Glutamatergic neuron (in vitro differentiated cells): ENCODE measurements at regions not wholly inside any gene's neighbourhood (a gene's known extent, or its start where the extent isn't known, plus 50 kb on each side); places are given as distances from the start of the nearest gene placed in this dataset.
A peak's percentile ranks its signal among the peaks of the same experiment; 100 is the strongest.

Source experiments
- DNase-seq: peaks from one replicate; pipeline ENCODE4 v3.0.0; 2022
- H3K27ac Mint-ChIP-seq: one replicate; pipeline ENCODE4 v1.8.0; 2020; ENCODE audit warnings: mild to moderate bottlenecking, mixed read lengths, inconsistent platforms; ENCODE audit not compliant: unreplicated experiment
- H3K27me3 Mint-ChIP-seq: one replicate; pipeline ENCODE4 v1.8.0; 2020; ENCODE audit warnings: mild to moderate bottlenecking, moderate library complexity, mixed read lengths, inconsistent platforms; ENCODE audit not compliant: unreplicated experiment
- H3K36me3 Mint-ChIP-seq: one replicate; pipeline ENCODE4 v1.8.0; 2020; ENCODE audit warnings: mild to moderate bottlenecking, mixed read lengths, inconsistent platforms; ENCODE audit not compliant: unreplicated experiment
- H3K4me1 Mint-ChIP-seq: one replicate; pipeline ENCODE4 v1.8.0; 2020; ENCODE audit warnings: mild to moderate bottlenecking, low read depth, mixed read lengths, inconsistent platforms; ENCODE audit not compliant: unreplicated experiment
- H3K4me3 Mint-ChIP-seq: one replicate; pipeline ENCODE4 v1.8.0; 2020; ENCODE audit warnings: mild to moderate bottlenecking, mixed read lengths, inconsistent platforms; ENCODE audit not compliant: unreplicated experiment
- H3K9me3 Mint-ChIP-seq: one replicate; pipeline ENCODE4 v1.8.0; 2020; ENCODE audit warnings: mild to moderate bottlenecking, moderate library complexity, mixed read lengths, inconsistent platforms; ENCODE audit not compliant: unreplicated experiment
- TF ChIP-seq, protein P1 (sequence below): fragments of 200-600 bp; sonication (generic); IDR thresholded peaks from one replicate; pipeline ENCODE4 v1.5.0; 2021; ENCODE audit not compliant: partially characterized antibody, unreplicated experiment

GRCh38 chr20:16220826-16221225, 352.4 kb downstream of the KIF16B start:
- Mint-ChIP-seq H3K27ac (no peak overlapping the region), H3K9me3 (peaks cover 2% of the 10 kb centered on the region)
- TF ChIP-seq, protein P1, sequence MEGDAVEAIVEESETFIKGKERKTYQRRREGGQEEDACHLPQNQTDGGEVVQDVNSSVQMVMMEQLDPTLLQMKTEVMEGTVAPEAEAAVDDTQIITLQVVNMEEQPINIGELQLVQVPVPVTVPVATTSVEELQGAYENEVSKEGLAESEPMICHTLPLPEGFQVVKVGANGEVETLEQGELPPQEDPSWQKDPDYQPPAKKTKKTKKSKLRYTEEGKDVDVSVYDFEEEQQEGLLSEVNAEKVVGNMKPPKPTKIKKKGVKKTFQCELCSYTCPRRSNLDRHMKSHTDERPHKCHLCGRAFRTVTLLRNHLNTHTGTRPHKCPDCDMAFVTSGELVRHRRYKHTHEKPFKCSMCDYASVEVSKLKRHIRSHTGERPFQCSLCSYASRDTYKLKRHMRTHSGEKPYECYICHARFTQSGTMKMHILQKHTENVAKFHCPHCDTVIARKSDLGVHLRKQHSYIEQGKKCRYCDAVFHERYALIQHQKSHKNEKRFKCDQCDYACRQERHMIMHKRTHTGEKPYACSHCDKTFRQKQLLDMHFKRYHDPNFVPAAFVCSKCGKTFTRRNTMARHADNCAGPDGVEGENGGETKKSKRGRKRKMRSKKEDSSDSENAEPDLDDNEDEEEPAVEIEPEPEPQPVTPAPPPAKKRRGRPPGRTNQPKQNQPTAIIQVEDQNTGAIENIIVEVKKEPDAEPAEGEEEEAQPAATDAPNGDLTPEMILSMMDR, result no peak

DNA sequence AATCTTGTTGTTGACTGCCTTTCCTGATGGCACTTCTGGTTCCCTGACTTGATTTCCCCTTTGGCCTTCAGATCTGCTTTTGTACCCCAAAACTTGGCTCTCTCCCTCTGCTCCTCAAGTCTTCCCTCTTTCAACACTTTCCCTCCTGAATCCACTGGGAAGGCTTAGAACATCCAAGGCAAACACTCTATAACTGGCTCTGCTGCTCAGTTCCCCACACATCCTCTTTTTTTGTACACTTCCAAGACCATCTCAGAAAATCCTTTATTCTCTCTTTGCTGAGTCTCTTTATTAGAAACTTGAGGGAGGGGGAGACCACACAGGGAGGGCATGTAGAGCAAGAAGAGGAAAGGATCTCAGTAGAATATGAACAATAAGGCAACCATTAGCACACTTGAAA, 354.1 kb downstream of the KIF16B start:
- DNase-seq, result no peak
- Mint-ChIP-seq H3K27ac (no peak overlapping the region), H3K36me3 (no peaks in the 10 kb centered on the region), H3K27me3 (no peaks in the 10 kb centered on the region), H3K9me3 (peaks cover 2% of the 10 kb centered on the region), H3K4me3 (no peak overlapping the region), H3K4me1 (peaks cover 11% of the 10 kb centered on the region)
- TF ChIP-seq, protein P1, result no peak

More at GRCh38 chr20:16220826-16221225, 352.4 kb downstream of the KIF16B start:
- Mint-ChIP-seq H3K27me3 (no peaks in the 10 kb centered on the region), H3K4me1 (peaks cover 9% of the 10 kb centered on the region), H3K4me3 (no peak overlapping the region), H3K36me3 (no peaks in the 10 kb centered on the region)
- DNase-seq, result no peak

DNA sequence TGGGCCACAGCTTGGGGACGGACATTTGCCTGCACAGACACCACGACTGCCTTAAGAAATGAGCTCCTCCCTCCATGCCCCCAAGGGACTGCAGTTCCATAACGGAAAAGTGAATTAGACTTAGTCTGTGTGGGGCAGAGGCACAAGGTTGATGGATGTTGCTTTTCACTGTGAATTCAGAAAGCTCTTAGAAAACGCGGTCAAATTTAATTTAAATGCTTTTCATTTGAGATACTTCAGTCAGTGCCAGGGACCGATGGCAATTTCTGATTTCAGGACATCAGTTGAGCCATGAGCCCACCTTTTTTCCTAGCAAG, 356.4 kb downstream of the KIF16B start:
- peak; percentile 43 for DNase-seq
- TF ChIP-seq, protein P1, result no peak
- Mint-ChIP-seq H3K27ac (peak overlapping the region; percentile 68), H3K27me3 (no peaks in the 10 kb centered on the region), H3K4me1 (peaks cover 11% of the 10 kb centered on the region), H3K9me3 (peaks cover 2% of the 10 kb centered on the region), H3K4me3 (no peak overlapping the region), H3K36me3 (no peaks in the 10 kb centered on the region)

DNA sequence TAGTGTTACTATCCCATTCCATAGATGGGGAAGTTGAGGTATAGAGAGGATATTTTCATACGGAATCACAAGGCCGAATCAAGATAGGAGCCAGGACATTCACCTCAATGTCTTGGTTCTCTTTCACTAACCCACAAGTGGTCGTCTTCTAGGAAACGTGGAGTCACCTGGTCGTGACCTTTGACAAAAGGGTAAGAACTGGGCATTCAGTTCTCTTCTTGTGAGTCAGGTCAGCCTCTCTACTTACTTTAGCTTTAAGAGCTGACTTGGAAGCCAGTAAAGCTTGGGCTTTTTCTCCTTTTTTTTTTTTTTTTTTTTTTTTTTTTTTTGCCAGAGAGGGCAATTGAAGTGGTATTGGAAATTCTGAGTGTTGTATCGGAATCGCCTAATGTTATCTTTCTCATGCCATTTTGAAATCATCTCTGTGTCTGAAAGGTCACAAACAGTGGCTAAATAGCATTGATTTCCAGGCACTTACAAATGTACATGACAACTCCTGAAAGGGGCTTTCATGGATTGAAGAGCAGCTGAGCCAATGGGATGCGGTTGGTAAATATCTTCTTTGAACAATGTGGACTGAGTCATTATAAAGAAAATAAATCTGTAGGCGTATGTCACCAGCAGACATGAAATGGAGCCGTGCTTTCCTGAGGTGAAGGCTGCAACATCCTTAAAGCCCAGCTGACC, 356.9 kb downstream of the KIF16B start:
- H3K4me1 Mint-ChIP-seq, result peaks cover 11% of the 10 kb centered on the region
- no peak for DNase-seq
- H3K27me3 Mint-ChIP-seq, result no peaks in the 10 kb centered on the region
- H3K27ac Mint-ChIP-seq, result peak overlapping the region; percentile 68
- H3K4me3 Mint-ChIP-seq, result no peak overlapping the region
- H3K9me3 Mint-ChIP-seq, result peaks cover 2% of the 10 kb centered on the region
- TF ChIP-seq, protein P1, result no peak
- H3K36me3 Mint-ChIP-seq, result no peaks in the 10 kb centered on the region

- DNase-seq, result no peak
- H3K36me3 Mint-ChIP-seq, result no peaks in the 10 kb centered on the region
- H3K27ac Mint-ChIP-seq, result no peak overlapping the region
- no peaks in the 10 kb centered on the region for H3K27me3 Mint-ChIP-seq
- H3K4me1 Mint-ChIP-seq, result peaks cover 11% of the 10 kb centered on the region
- TF ChIP-seq, protein P1, result no peak
- H3K4me3 Mint-ChIP-seq, result no peak overlapping the region
- no peaks in the 10 kb centered on the region for H3K9me3 Mint-ChIP-seq
These were observed 358.2 kb downstream of the KIF16B start for GRCh38 chr20:16215041-16215440.
